ENCODE measurements at regions not wholly inside any gene's neighbourhood (a gene's known extent, or its start where the extent isn't known, plus 50 kb on each side); places are given as distances from the start of the nearest gene placed in this dataset.

DNA sequence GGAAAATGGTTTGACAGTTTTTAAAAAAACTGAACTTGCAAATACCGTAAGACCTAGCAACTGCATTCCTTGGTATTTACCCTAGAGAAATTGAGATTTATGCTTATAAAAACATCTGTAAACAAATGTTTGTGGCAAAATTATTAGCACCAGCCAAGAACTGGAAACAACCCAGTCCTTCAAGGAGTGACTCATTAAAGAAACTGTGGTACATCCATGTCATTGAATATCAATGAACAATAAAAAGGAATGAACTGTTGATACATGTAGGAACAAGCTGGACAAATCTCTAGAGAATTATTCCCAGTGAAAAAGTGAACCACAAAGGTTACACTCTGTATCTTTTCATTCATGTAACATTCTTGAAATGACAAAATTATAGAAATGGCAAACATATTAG, 240.2 kb upstream of the ADAMTS3 start:
- no peak for DNase-seq (ENCODE audit: low read depth, low spot score)
- no peak overlapping the region for H3K4me3 ChIP-seq (ENCODE audit: low read depth, low read length)
- ChIA-PET POLR2A (no interaction called here), CTCF (no interaction called here)
- TF ChIP-seq, protein P1, sequence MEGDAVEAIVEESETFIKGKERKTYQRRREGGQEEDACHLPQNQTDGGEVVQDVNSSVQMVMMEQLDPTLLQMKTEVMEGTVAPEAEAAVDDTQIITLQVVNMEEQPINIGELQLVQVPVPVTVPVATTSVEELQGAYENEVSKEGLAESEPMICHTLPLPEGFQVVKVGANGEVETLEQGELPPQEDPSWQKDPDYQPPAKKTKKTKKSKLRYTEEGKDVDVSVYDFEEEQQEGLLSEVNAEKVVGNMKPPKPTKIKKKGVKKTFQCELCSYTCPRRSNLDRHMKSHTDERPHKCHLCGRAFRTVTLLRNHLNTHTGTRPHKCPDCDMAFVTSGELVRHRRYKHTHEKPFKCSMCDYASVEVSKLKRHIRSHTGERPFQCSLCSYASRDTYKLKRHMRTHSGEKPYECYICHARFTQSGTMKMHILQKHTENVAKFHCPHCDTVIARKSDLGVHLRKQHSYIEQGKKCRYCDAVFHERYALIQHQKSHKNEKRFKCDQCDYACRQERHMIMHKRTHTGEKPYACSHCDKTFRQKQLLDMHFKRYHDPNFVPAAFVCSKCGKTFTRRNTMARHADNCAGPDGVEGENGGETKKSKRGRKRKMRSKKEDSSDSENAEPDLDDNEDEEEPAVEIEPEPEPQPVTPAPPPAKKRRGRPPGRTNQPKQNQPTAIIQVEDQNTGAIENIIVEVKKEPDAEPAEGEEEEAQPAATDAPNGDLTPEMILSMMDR (IDR thresholded peaks at IDR 0.05; ENCODE audit: insufficient read depth, low read length, missing control alignments): no peak

DNA sequence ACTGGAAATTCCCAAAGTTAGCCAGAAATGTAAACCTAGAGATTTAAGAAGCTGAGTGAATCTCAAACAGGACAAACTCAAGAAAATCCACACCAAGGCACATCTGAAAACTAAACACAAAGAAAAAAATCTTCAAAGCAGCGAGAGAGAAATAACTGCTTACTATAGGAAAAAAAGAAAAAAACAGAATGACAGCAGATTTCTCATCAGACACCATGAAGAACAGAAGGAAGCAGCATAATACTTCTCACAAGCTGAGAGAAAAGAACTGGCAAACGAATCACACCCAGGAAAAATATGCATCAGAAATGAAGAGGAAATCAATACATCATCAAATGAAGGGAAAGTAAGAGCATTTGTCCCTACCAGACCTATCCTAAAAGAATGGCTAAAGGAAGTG, 236.3 kb upstream of the ADAMTS3 start:
- ChIA-PET CTCF (no interaction called here), POLR2A (no interaction called here)
- H3K4me3 ChIP-seq (ENCODE audit: low read depth, low read length): no peak overlapping the region

DNA sequence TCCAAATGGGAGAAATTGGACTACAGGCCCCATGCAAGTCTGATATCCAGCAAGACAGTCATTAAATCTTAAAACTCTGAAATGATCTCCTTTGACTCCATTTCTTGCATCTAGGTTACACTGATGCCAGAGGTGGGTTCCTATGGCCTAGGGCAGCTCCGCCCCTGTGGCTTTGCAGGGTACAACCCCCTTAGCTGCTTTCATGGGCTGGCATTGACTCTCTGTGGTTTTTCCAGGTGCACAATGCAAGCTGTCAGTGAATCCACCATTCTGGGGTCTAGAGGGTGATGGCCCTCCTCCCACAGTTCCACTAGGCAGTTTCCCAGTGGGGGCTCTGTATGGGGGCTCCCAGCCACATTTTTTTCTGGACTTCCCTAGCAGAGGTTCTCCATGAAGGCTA, 228.5 kb upstream of the ADAMTS3 start:
- TF ChIP-seq, protein P1 (IDR thresholded peaks at IDR 0.05; ENCODE audit: insufficient read depth, low read length, missing control alignments): no peak
- ChIA-PET POLR2A (no interaction called here), CTCF (no interaction called here)
- H3K4me3 ChIP-seq (ENCODE audit: low read depth, low read length): no peak overlapping the region
- no peak for DNase-seq (ENCODE audit: low read depth, low spot score)

More for the DNA sequence above, 236.3 kb upstream of the ADAMTS3 start:
- TF ChIP-seq, protein P1 (IDR thresholded peaks at IDR 0.05; ENCODE audit: insufficient read depth, low read length, missing control alignments): no peak
- no peak for DNase-seq (ENCODE audit: low read depth, low spot score)

DNA sequence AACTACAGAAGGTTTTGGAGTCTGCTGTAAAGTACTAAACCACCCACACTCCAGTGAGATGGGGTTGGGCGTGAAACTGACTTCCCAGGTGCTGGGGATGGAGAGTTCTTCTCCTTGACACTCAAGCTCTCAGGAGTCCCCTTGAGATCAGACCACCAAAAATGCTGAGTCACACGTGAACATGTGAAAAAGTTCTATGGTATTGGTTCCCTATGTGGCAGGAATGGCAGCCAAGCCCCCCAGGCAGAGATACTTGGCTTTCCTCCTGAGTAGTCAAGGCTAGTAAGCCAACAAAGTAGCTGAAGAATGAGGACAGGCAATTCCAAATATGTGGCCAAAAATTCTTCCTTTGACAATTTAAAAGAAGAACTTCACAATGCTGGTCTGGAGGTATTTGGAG, 222.0 kb upstream of the ADAMTS3 start:
- H3K4me3 ChIP-seq (ENCODE audit: low read depth, low read length): no peak overlapping the region
- TF ChIP-seq, protein P1 (IDR thresholded peaks at IDR 0.05; ENCODE audit: insufficient read depth, low read length, missing control alignments): no peak
- DNase-seq (ENCODE audit: low read depth, low spot score): no peak
- ChIA-PET CTCF (no interaction called here), POLR2A (no interaction called here)

DNA sequence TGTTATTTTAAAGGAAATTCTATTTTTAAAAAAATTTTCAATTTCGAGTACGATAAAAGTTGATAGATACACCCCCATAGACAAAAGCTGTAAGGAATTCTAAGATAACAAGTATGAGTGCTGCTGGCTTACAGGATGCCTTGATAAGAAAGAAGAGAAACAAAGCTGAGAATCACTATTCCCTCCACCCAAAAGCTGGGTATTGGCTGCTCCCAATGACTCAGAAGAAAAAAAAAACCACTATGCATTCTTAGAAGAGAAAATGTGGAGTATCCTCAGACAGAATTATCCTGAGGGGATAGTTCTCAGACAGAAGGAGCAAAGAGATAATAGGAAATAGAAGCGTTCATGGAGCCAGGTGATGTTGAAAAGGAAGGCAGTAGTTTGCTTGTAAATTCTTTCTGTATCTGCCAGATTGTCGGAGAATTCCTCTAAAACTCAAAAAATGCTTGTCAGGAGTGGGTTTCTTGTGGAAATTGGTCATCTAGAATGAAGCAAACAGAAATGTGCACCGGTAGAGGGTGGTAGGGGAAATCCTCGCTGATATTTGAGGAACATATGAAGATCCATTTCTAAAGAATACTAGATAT, 217.5 kb upstream of the ADAMTS3 start:
- H3K4me3 ChIP-seq (ENCODE audit: low read depth, low read length): no peak overlapping the region
- ChIA-PET POLR2A (no interaction called here), CTCF (no interaction called here)
- DNase-seq (ENCODE audit: low read depth, low spot score): no peak
- TF ChIP-seq, protein P1 (IDR thresholded peaks at IDR 0.05; ENCODE audit: insufficient read depth, low read length, missing control alignments): no peak

DNA sequence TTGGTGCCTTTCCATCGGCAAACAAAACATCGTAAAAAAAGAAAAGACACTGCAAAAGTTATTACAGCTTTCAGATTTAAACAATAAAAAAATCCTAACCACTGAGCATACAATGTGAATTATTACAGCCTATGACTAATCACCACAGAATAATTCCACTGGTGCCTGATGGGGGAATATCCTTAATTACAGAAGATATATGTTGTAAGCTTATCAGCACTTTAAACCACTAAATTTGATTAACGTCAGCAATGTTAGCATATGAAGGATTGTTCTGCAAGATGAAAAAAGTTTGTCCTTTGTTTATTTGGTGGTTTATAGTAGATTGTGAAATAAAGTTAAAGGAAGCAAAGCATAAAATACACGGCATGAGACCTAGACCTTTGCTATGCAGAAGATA, 210.2 kb upstream of the ADAMTS3 start:
- POLR2A ChIA-PET: no interaction called here
- TF ChIP-seq, protein P1 (IDR thresholded peaks at IDR 0.05; ENCODE audit: insufficient read depth, low read length, missing control alignments): no peak
- CTCF ChIA-PET: no interaction called here
- no peak for DNase-seq (ENCODE audit: low read depth, low spot score)
- no peak overlapping the region for H3K4me3 ChIP-seq (ENCODE audit: low read depth, low read length)

Measured in AG04449 (cell line).